ENCODE measurements at regions not wholly inside any gene's neighbourhood (a gene's known extent, or its start where the extent isn't known, plus 50 kb on each side); places are given as distances from the start of the nearest gene placed in this dataset.

GRCh38 chr5:68383888-68384310 is 168.3 kb downstream of the PIK3R1 start:
- TF ChIP-seq POLR2AphosphoS5 (IDR thresholded peaks at IDR 0.05; ENCODE audit: borderline replicate concordance, low read depth, low read length) (no peak), FOXP2 (optimal IDR thresholded peaks at IDR 0.05; ENCODE audit: control extremely low read depth, extremely low read length, insufficient read depth) (no peak), EZH2 (IDR thresholded peaks at IDR 0.05) (no peak)
